ENCODE measurements at regions not wholly inside any gene's neighbourhood (a gene's known extent, or its start where the extent isn't known, plus 50 kb on each side); places are given as distances from the start of the nearest gene placed in this dataset.

GRCh38 chr9:4382722-4383317 is 83.0 kb upstream of the GLIS3 start:
- DNase-seq, result no peak

- no peak for DNase-seq
Observed at GRCh38 chr9:4381744-4382143, 81.9 kb upstream of the GLIS3 start.

- no peak for DNase-seq
Observed at GRCh38 chr9:4380406-4380805, 80.5 kb upstream of the GLIS3 start.

- no peak for DNase-seq
Observed at GRCh38 chr9:4375424-4376200, 75.7 kb upstream of the GLIS3 start.

- no peak for DNase-seq
Observed at GRCh38 chr9:4371108-4371507, 71.2 kb upstream of the GLIS3 start.

- DNase-seq, result no peak
Observed at GRCh38 chr9:4370501-4370900, 70.6 kb upstream of the GLIS3 start.

- DNase-seq, result peak; percentile 47
Observed at GRCh38 chr9:4366591-4367330, 66.9 kb upstream of the GLIS3 start.

- peak; percentile 51 for DNase-seq
Observed at GRCh38 chr9:4365055-4365454, 65.2 kb upstream of the GLIS3 start.

- no peak for DNase-seq
Observed at GRCh38 chr9:4362281-4362680, 62.4 kb upstream of the GLIS3 start.

- DNase-seq, result no peak
Observed at GRCh38 chr9:4359016-4359415, 59.1 kb upstream of the GLIS3 start.

- DNase-seq, result no peak
Observed at GRCh38 chr9:4357929-4358328, 58.1 kb upstream of the GLIS3 start.

- no peak for DNase-seq
Observed at GRCh38 chr9:4356306-4356705, 56.4 kb upstream of the GLIS3 start.

- no peak for DNase-seq
Observed at GRCh38 chr9:4353236-4353635, 53.4 kb upstream of the GLIS3 start.

GRCh38 chr9:4349816-4350418 is 50.0 kb upstream of the GLIS3 start:
- DNase-seq, result no peak

Data from stimulated activated CD4-positive, alpha-beta T cell treated with anti-CD3 and anti-CD28 coated beads, Interleukin-15, amount 100 ng/mL, for 24 hours (primary cell).